ENCODE measurements at regions not wholly inside any gene's neighbourhood (a gene's known extent, or its start where the extent isn't known, plus 50 kb on each side); places are given as distances from the start of the nearest gene placed in this dataset.

GRCh38 chr21:20735257-20735656 lies 263.0 kb upstream of the NCAM2 start:
- no peak for DNase-seq (ENCODE audit: extremely low spot score)
- POLR2A ChIA-PET, result no interaction called here
- TF ChIP-seq ELF4 (IDR thresholded peaks at IDR 0.05) (no peak), FOXA1 (IDR thresholded peaks at IDR 0.05) (no peak), SP1 (IDR thresholded peaks at IDR 0.05) (no peak), SUZ12 (IDR thresholded peaks at IDR 0.05) (no peak), FOXM1 (IDR thresholded peaks at IDR 0.05; ENCODE audit: borderline replicate concordance) (no peak), LEF1 (IDR thresholded peaks at IDR 0.05; ENCODE audit: borderline replicate concordance) (no peak), ZNF384 (IDR thresholded peaks at IDR 0.05) (no peak), NFRKB (IDR thresholded peaks at IDR 0.05) (no peak), CTBP1 (IDR thresholded peaks at IDR 0.05; ENCODE audit: borderline replicate concordance) (no peak), TARDBP (IDR thresholded peaks at IDR 0.05) (no peak), L3MBTL2 (conservative IDR thresholded peaks at IDR 0.05) (no peak), BHLHE40 (IDR thresholded peaks at IDR 0.05; ENCODE audit: borderline replicate concordance) (no peak), FOXK2 (IDR thresholded peaks at IDR 0.05) (no peak), HDGF (IDR thresholded peaks at IDR 0.05; ENCODE audit: borderline replicate concordance) (no peak), ARNT (IDR thresholded peaks at IDR 0.05) (no peak)
- TF ChIP-seq, protein P1, sequence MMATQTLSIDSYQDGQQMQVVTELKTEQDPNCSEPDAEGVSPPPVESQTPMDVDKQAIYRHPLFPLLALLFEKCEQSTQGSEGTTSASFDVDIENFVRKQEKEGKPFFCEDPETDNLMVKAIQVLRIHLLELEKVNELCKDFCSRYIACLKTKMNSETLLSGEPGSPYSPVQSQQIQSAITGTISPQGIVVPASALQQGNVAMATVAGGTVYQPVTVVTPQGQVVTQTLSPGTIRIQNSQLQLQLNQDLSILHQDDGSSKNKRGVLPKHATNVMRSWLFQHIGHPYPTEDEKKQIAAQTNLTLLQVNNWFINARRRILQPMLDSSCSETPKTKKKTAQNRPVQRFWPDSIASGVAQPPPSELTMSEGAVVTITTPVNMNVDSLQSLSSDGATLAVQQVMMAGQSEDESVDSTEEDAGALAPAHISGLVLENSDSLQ (IDR thresholded peaks at IDR 0.05), result no peak
- CTCF ChIA-PET, result no interaction called here

DNA sequence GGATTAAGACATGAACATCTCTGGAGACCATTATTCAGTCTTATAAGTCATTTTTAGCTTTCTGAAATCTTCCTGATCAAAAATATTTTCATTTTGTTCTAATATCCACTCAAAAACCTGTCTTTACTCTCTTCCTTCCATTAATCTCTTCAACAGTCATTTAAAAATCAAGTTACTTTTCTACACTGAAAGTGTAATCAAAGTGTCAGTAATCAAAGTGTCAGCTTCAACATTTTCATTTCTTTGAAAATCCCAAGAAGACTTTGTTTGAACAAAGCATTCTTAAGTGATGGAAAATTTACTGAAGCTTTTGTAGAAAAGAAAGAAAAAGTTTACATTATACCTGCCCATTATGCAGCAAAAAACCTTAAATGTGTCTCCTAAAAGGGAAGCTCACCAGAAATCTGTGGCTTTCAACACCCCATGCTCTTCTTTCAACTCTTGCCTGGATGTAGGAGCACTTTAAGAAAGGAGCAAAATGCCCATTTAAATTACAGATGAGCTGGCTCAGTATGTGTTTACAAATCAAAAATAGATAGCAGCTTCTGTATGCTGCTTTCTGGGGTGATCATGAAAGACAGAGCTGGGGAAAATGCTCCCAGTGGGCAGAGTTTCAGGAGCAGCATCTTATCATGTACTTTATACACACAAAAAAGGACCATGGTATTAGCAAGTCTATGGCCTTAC lies 260.8 kb upstream of the NCAM2 start:
- TF ChIP-seq CTBP1 (IDR thresholded peaks at IDR 0.05; ENCODE audit: borderline replicate concordance), result no peak
- ChIA-PET CTCF (no interaction called here), POLR2A (no interaction called here)
- no peak for DNase-seq (ENCODE audit: extremely low spot score)

DNA sequence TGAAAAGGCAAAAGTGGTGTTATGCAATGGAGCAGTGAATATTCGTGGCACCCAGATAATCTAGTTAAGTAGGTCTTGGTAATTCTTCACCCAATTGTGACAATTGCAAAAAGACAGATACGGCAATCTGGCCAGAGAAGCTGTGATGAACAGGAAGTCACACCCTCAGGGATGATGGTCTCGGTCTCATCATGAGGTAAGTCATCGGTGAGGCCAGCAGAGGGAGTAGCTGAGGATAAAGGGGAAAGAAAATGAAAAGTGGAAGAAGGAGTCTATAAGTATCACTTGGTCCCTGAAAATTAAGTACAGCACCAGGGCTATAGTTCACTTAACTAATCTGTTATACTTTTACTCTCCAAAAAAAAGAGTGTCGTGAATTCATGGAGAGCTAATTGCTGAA lies 258.8 kb upstream of the NCAM2 start:
- no peak for TF ChIP-seq NFRKB (IDR thresholded peaks at IDR 0.05)
- no peak for TF ChIP-seq ARNT (IDR thresholded peaks at IDR 0.05)
- no peak for TF ChIP-seq SP1 (IDR thresholded peaks at IDR 0.05)
- no peak for TF ChIP-seq SUZ12 (IDR thresholded peaks at IDR 0.05)
- TF ChIP-seq ZNF384 (IDR thresholded peaks at IDR 0.05), result no peak
- TF ChIP-seq TARDBP (IDR thresholded peaks at IDR 0.05), result no peak
- TF ChIP-seq ELF4 (IDR thresholded peaks at IDR 0.05), result no peak
- DNase-seq (ENCODE audit: extremely low spot score), result peak; percentile 12
- CTCF ChIA-PET, result interaction anchor here (0.8 kb wide), 1 partner anchor 12 kb away, joined by 3 read pairs; no protein-coding TSS in a partner anchor
- POLR2A ChIA-PET, result no interaction called here

GRCh38 chr21:20741445-20741844 lies 256.8 kb upstream of the NCAM2 start:
- CTCF ChIA-PET, result no interaction called here
- POLR2A ChIA-PET, result no interaction called here
- TF ChIP-seq TARDBP (IDR thresholded peaks at IDR 0.05), result no peak
- no peak for TF ChIP-seq LEF1 (IDR thresholded peaks at IDR 0.05; ENCODE audit: borderline replicate concordance)
- TF ChIP-seq CTBP1 (IDR thresholded peaks at IDR 0.05; ENCODE audit: borderline replicate concordance), result no peak
- TF ChIP-seq FOXA1 (IDR thresholded peaks at IDR 0.05), result no peak
- TF ChIP-seq, protein P1 (IDR thresholded peaks at IDR 0.05), result no peak
- TF ChIP-seq FOXM1 (IDR thresholded peaks at IDR 0.05; ENCODE audit: borderline replicate concordance), result no peak
- TF ChIP-seq SP1 (IDR thresholded peaks at IDR 0.05), result no peak
- no peak for TF ChIP-seq HDGF (IDR thresholded peaks at IDR 0.05; ENCODE audit: borderline replicate concordance)
- no peak for DNase-seq (ENCODE audit: extremely low spot score)

DNA sequence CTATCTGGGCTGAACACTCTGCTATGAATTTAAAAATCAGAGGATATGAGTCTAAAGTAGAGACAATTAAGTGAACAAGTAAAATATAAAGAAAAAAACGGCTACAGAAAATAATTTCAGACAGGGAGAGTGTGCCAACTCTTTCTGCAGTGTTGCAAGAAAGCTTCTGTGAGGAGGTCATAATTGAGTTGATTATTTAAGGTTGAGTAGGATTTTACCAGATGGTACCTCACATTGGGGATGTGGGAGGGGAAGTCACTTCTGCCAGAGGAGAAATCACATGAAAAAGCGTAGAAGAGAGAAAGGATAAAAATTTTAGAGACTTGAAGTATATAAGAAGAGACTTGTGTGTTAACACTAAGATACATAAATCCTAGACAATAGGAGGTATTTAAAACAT lies 238.0 kb upstream of the NCAM2 start:
- no peak for TF ChIP-seq TARDBP (IDR thresholded peaks at IDR 0.05)
- no peak for TF ChIP-seq FOXM1 (IDR thresholded peaks at IDR 0.05; ENCODE audit: borderline replicate concordance)
- TF ChIP-seq NFRKB (IDR thresholded peaks at IDR 0.05), result no peak
- no peak for TF ChIP-seq ARNT (IDR thresholded peaks at IDR 0.05)
- no peak for TF ChIP-seq SP1 (IDR thresholded peaks at IDR 0.05)
- CTCF ChIA-PET, result no interaction called here

DNA sequence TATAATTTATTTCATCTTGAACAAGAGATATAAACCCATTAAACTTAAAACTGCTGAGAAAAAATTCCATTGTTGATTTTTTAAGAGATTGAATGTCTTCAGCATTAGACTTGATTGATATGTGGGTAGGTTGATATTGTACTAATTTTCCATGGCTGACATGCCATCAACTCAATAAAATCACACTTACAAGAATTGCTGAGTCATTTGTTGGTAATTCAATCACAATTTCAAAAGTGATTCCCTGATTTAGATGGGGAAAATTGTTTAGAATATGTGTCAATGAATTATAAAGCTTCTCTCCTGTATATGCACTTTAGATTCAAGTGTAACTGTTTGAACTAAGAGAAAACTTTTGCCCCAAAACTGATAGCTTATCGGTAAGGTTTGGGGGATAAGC lies 223.5 kb upstream of the NCAM2 start:
- TF ChIP-seq BHLHE40 (IDR thresholded peaks at IDR 0.05; ENCODE audit: borderline replicate concordance) (no peak), SP1 (IDR thresholded peaks at IDR 0.05) (no peak), TARDBP (IDR thresholded peaks at IDR 0.05) (no peak), FOXK2 (IDR thresholded peaks at IDR 0.05) (no peak)
- POLR2A ChIA-PET, result no interaction called here
- CTCF ChIA-PET, result no interaction called here
- DNase-seq (ENCODE audit: extremely low spot score), result no peak

More for the DNA sequence above, 238.0 kb upstream of the NCAM2 start:
- no peak for DNase-seq (ENCODE audit: extremely low spot score)
- POLR2A ChIA-PET, result no interaction called here

DNA sequence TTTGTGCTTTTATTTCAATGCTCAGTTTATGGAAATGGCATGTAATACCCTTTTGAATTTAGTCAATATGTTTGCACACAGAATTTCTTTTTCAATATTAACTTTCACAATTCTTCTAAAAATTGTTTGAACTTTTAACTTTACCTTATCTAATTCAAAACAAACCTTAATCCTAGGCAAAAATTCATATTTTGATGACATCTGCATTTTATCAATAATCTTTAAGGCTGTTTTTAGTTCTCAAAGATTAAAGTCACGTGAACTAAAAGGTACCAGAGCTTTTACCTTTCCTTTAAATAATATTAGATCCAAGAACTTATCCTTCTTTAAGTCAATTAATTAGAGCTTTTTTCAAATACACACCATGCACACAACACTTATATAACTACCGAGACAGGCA lies 218.9 kb upstream of the NCAM2 start:
- CTCF ChIA-PET, result no interaction called here
- POLR2A ChIA-PET, result no interaction called here
- no peak for TF ChIP-seq ARNT (IDR thresholded peaks at IDR 0.05)
- no peak for DNase-seq (ENCODE audit: extremely low spot score)

DNA sequence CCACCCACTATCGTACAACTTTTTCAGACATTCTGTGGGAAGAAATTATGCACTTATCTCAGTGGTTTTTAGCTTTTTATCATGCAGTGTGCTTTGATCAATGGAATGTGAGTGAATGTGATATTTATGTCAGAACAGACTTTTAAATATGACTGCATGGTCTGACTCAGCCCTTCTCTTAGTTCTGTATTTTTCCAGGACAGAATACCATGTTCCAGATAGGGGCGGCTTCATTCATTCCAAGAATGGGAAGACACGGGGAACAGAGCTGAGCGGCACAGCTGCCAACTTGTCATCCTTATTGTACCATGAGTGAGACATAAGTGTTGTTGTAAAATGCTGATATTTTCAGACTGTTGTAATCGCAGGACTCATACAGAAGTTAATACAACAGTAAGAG lies 214.6 kb upstream of the NCAM2 start:
- POLR2A ChIA-PET, result no interaction called here
- TF ChIP-seq HDGF (IDR thresholded peaks at IDR 0.05; ENCODE audit: borderline replicate concordance), result no peak
- TF ChIP-seq TARDBP (IDR thresholded peaks at IDR 0.05), result no peak
- TF ChIP-seq ARNT (IDR thresholded peaks at IDR 0.05), result no peak
- DNase-seq (ENCODE audit: extremely low spot score), result no peak
- CTCF ChIA-PET, result no interaction called here

Data from HEK293T (cell line).